GM23338 (cell line): ENCODE measurements at regions not wholly inside any gene's neighbourhood (a gene's known extent, or its start where the extent isn't known, plus 50 kb on each side); places are given as distances from the start of the nearest gene placed in this dataset.

ENCODE experiments used
- POLR2AphosphoS5 ChIP-seq: IDR thresholded peaks from 2 replicates; pipeline ENCODE4 v1.6.1; 2016; ENCODE audit warnings: antibody characterized with exemption, low read depth
- TF ChIP-seq, protein P1 (sequence below), 2 experiments: fragments of 200-600 bp in 1 of 2; sonication (generic) in 1 of 2; conservative IDR thresholded peaks; 2 replicates each; pipeline versions ENCODE4 v1.5.1 to v1.6.1; 2016 to 2017; ENCODE audit warnings: antibody characterized with exemption in 2 of 2, low read depth in 2 of 2, mild to moderate bottlenecking in 2 of 2, moderate library complexity in 1 of 2

DNA sequence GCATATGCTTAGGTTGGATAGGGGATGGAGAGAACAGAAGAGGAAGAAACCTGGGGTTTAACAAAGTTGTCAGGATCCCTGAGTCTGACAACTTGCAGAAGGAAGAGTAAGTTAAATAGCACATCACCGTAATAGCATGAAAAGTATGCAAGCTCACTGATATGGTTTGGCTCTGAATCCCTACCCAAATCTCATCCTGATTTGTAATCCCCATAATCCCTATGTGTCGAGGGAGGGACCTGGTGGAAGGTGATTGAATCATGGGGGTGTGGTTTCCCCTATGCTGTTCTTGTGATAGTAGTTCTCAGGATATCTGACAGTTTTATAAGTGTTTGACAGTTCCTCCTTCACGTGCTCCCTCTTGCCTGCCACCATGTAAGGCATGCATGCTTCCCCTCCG lies 193.3 kb downstream of the PSAT1 start:
- TF ChIP-seq, protein P1, sequence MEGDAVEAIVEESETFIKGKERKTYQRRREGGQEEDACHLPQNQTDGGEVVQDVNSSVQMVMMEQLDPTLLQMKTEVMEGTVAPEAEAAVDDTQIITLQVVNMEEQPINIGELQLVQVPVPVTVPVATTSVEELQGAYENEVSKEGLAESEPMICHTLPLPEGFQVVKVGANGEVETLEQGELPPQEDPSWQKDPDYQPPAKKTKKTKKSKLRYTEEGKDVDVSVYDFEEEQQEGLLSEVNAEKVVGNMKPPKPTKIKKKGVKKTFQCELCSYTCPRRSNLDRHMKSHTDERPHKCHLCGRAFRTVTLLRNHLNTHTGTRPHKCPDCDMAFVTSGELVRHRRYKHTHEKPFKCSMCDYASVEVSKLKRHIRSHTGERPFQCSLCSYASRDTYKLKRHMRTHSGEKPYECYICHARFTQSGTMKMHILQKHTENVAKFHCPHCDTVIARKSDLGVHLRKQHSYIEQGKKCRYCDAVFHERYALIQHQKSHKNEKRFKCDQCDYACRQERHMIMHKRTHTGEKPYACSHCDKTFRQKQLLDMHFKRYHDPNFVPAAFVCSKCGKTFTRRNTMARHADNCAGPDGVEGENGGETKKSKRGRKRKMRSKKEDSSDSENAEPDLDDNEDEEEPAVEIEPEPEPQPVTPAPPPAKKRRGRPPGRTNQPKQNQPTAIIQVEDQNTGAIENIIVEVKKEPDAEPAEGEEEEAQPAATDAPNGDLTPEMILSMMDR (conservative IDR thresholded peaks at IDR 0.05; ENCODE audit: low read depth in 2 of 2) = no peak
- no peak for TF ChIP-seq POLR2AphosphoS5
